T-helper 17 cell (primary cell): ENCODE measurements at regions not wholly inside any gene's neighbourhood (a gene's known extent, or its start where the extent isn't known, plus 50 kb on each side); places are given as distances from the start of the nearest gene placed in this dataset.

Experiments
- ATAC-seq: fragments of 150-1000 bp; cut with Tn5 transposase; 2 replicates; pipeline ENCODE4 v1.10.0; 2021; ENCODE audit warnings: mild to moderate bottlenecking, moderate library complexity
- DNase-seq, 3 donors: peaks; one replicate each; pipeline versions ENCODE4 v3.0.0 to v3.0.0-alpha.2; 2020 to 2021
- H3K9me3 ChIP-seq: one replicate; pipeline ENCODE4 v1.7.0; 2013; ENCODE audit warnings: low read length, mild to moderate bottlenecking; ENCODE audit not compliant: control insufficient read depth, poor library complexity, severe bottlenecking
- H3K27ac Mint-ChIP-seq: one replicate; pipeline ENCODE4 v1.8.0; 2022; ENCODE audit warnings: mild to moderate bottlenecking, moderate library complexity, mixed read lengths
- H3K27me3 Mint-ChIP-seq: one replicate; pipeline ENCODE4 v1.8.0; 2022; ENCODE audit warnings: mixed read lengths
- H3K36me3 Mint-ChIP-seq: one replicate; pipeline ENCODE4 v1.8.0; 2022; ENCODE audit warnings: low read depth, mixed read lengths
- H3K4me1 Mint-ChIP-seq: one replicate; pipeline ENCODE4 v1.8.0; 2022; ENCODE audit warnings: mild to moderate bottlenecking, mixed read lengths
- H3K4me3 Mint-ChIP-seq: one replicate; pipeline ENCODE4 v1.8.0; 2022; ENCODE audit warnings: mild to moderate bottlenecking, moderate library complexity, mixed read lengths

- DNase-seq (no peak), ATAC-seq (no peak)
- Mint-ChIP-seq H3K36me3 (no peaks in the 10 kb centered on the region), H3K27ac (no peak overlapping the region), H3K27me3 (peaks cover 44% of the 10 kb centered on the region), H3K4me3 (no peak overlapping the region), H3K4me1 (no peaks in the 10 kb centered on the region)
- H3K9me3 ChIP-seq, result no peaks in the 10 kb centered on the region
Measured at GRCh38 chr15:61725251-61725650, 335.0 kb downstream of the VPS13C start.

DNA sequence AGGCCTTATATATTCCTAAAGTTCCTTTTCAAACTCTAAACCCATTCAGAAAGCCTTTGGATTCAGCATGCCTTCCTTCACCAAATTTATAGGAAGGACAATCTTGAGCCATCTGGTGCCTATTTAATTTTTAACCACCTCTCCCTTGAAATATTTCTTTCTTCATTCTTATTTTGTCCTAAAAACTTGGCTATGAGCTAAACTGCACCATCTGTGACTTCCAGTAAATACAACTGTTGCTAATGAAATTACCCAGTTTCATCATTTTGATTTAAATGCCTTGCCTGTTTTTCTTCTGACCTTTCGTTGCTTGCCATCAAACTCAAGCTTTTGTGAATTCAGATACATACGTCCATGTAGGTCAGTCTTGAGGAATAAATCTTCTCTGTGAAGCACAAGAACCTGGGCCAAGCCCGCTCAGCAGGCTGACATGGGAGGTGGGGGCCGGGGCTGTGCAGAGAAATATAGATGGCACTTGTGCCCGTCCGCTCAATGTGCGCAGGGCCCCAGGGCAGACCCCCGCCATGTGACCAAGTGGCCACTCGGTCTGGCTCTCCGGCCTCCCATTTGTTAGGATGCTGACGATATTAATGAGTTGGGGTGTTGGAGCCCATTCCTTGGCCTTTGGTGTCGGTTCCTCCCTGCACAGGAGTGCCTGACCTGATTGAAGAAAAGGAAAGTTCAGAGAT, 335.9 kb downstream of the VPS13C start:
- Mint-ChIP-seq H3K4me1 (no peaks in the 10 kb centered on the region), H3K27ac (no peak overlapping the region), H3K4me3 (no peak overlapping the region), H3K36me3 (no peaks in the 10 kb centered on the region), H3K27me3 (peaks cover 47% of the 10 kb centered on the region)
- ATAC-seq (no peak), DNase-seq (no peak)
- H3K9me3 ChIP-seq, result no peaks in the 10 kb centered on the region

- ATAC-seq (no peak), DNase-seq (no peak)
- H3K9me3 ChIP-seq, result no peaks in the 10 kb centered on the region
- no peak overlapping the region for H3K27ac Mint-ChIP-seq
- no peaks in the 10 kb centered on the region for H3K4me1 Mint-ChIP-seq
- H3K36me3 Mint-ChIP-seq, result no peaks in the 10 kb centered on the region
- H3K27me3 Mint-ChIP-seq, result peaks cover 51% of the 10 kb centered on the region
- no peak overlapping the region for H3K4me3 Mint-ChIP-seq
Measured at GRCh38 chr15:61721418-61721817, 338.8 kb downstream of the VPS13C start.

DNA sequence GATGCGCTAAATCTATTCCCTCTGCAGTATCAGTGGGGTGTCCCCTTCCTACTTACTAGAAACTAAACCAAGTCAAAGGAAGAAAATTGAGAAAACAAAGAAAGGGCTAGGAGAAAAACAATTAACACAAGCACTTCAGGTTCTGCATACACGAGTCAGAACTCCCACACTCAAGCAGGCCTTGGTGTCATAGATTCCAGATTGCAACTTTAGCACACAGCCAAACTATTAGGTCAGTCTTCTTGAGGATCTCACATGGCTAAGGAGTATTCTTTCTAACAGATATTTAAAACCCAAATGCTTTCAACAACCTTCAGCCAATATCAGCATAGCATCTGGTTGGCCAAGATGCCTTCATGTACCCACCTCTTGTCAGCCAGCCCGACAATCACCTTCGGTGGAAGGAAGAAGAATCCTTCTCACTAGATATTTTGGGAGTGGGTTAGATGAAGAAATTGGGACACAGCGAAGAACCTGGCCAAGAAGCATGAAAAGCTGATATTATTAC, 340.0 kb downstream of the VPS13C start:
- ATAC-seq (no peak), DNase-seq (no peak)
- Mint-ChIP-seq H3K4me3 (no peak overlapping the region), H3K4me1 (no peaks in the 10 kb centered on the region), H3K36me3 (no peaks in the 10 kb centered on the region), H3K27me3 (peaks cover 48% of the 10 kb centered on the region), H3K27ac (no peak overlapping the region)
- no peaks in the 10 kb centered on the region for H3K9me3 ChIP-seq

GRCh38 chr15:61715082-61715481, 345.2 kb downstream of the VPS13C start:
- Mint-ChIP-seq H3K27ac (no peak overlapping the region), H3K27me3 (peaks cover 42% of the 10 kb centered on the region), H3K4me1 (no peaks in the 10 kb centered on the region), H3K4me3 (no peak overlapping the region), H3K36me3 (no peaks in the 10 kb centered on the region)
- no peak for ATAC-seq
- no peaks in the 10 kb centered on the region for H3K9me3 ChIP-seq
- no peak for DNase-seq

GRCh38 chr15:61712129-61712759, 348.0 kb downstream of the VPS13C start:
- Mint-ChIP-seq H3K4me1 (no peaks in the 10 kb centered on the region), H3K4me3 (no peak overlapping the region), H3K27ac (no peak overlapping the region), H3K36me3 (no peaks in the 10 kb centered on the region), H3K27me3 (peaks cover 21% of the 10 kb centered on the region)
- DNase-seq (no peak), ATAC-seq (no peak)
- no peaks in the 10 kb centered on the region for H3K9me3 ChIP-seq

DNA sequence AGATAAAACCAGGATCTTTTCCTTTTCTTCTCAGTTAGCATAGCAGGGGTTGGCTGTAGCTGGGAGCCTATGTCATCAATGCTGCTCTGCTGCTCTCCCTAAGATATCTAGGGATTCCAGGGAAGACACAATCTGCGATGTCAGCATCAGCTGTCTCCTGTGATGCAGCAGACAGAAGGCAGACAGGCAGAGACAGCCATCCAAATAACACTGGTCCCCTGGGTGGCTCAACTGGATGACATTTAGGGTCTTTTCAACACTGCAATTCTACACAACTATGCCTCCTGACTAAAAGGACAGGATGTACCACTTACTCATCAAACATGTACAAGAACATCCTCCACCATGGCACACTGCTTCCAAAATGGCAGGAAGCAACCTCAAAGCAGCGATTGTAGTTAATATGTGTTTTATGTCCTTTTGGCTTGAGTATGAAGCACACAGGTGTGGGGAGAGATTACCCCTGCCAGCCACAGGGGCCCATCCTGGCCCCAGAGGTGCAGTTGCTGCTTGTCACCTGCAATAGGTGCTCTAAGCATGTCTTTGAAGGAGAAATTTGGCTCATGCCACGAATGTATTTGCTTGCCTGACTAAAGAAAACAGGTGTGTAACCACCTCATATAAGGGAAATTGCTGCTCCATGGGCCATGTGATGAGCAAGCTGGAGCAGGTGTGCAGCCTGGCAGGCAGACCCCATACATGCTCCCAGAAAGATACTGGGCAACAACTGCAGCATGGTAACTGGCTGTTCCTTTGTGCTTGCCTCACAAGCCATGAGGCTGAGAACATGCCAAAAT, 357.8 kb downstream of the VPS13C start:
- H3K9me3 ChIP-seq, result no peaks in the 10 kb centered on the region
- Mint-ChIP-seq H3K4me3 (no peak overlapping the region), H3K27me3 (peaks cover 37% of the 10 kb centered on the region), H3K36me3 (peaks cover under 1% of the 10 kb centered on the region), H3K4me1 (no peaks in the 10 kb centered on the region), H3K27ac (no peak overlapping the region)
- DNase-seq (no peak), ATAC-seq (no peak)

DNA sequence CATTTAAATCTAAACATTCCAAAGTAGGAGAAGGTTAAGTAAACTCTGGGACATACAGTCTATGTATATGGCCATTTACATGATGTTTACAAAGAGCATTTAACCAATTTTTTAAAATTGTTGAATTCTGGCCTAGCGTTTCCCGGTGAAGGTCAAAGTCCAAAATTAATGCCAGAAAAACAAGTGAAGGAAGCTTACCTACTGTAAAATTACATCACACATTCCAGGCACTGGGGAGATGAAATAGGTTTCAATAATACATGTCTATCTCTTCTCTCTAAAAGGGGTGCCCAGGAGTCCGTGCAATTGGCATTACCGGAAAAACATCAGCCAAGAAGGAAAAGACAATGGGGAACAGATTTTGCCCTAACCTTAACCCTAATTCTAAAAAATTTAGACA, 358.8 kb downstream of the VPS13C start:
- no peaks in the 10 kb centered on the region for H3K9me3 ChIP-seq
- H3K27ac Mint-ChIP-seq, result no peak overlapping the region
- no peak for DNase-seq
- ATAC-seq, result no peak
- H3K27me3 Mint-ChIP-seq, result peaks cover 39% of the 10 kb centered on the region
- H3K4me1 Mint-ChIP-seq, result no peaks in the 10 kb centered on the region
- H3K36me3 Mint-ChIP-seq, result peaks cover 2% of the 10 kb centered on the region
- no peak overlapping the region for H3K4me3 Mint-ChIP-seq

GRCh38 chr15:61700803-61701202, 359.4 kb downstream of the VPS13C start:
- no peaks in the 10 kb centered on the region for H3K9me3 ChIP-seq
- Mint-ChIP-seq H3K27me3 (peaks cover 37% of the 10 kb centered on the region), H3K4me3 (no peak overlapping the region), H3K36me3 (peaks cover 2% of the 10 kb centered on the region), H3K27ac (no peak overlapping the region), H3K4me1 (no peaks in the 10 kb centered on the region)
- DNase-seq (no peak), ATAC-seq (no peak)

- ATAC-seq, result no peak
- no peaks in the 10 kb centered on the region for H3K4me1 Mint-ChIP-seq
- peaks cover 52% of the 10 kb centered on the region for H3K27me3 Mint-ChIP-seq
- H3K27ac Mint-ChIP-seq, result no peak overlapping the region
- no peak for DNase-seq
- H3K36me3 Mint-ChIP-seq, result peaks cover 2% of the 10 kb centered on the region
- no peak overlapping the region for H3K4me3 Mint-ChIP-seq
- no peaks in the 10 kb centered on the region for H3K9me3 ChIP-seq
Measured at GRCh38 chr15:61697796-61698195, 362.5 kb downstream of the VPS13C start.

DNA sequence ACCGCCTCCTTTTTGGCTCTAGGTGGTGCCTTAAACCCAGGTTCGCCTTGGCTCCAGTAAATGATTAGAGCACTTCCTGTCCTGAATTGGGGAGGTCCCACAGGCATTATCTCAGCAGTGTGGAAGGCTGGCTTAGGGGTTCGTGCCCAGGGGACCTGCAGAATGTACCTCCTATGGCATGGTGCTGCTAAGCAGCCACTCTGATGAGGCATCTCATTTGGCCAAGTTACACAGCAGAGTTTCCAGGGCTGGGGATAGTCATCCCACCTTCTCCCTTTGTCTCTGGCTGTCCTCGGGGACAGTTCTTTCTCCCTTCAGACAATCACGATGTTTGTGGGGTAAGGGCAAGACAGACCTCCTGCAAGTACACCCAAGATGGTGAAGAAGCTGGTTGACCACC, 371.2 kb downstream of the VPS13C start:
- H3K27me3 Mint-ChIP-seq, result peaks cover 34% of the 10 kb centered on the region
- H3K36me3 Mint-ChIP-seq, result no peaks in the 10 kb centered on the region
- no peaks in the 10 kb centered on the region for H3K9me3 ChIP-seq
- no peak overlapping the region for H3K4me3 Mint-ChIP-seq
- no peak overlapping the region for H3K27ac Mint-ChIP-seq
- no peaks in the 10 kb centered on the region for H3K4me1 Mint-ChIP-seq
- no peak for ATAC-seq
- no peak for DNase-seq

- Mint-ChIP-seq H3K27ac (no peak overlapping the region), H3K27me3 (peaks cover 28% of the 10 kb centered on the region), H3K4me1 (no peaks in the 10 kb centered on the region), H3K36me3 (no peaks in the 10 kb centered on the region), H3K4me3 (no peak overlapping the region)
- no peaks in the 10 kb centered on the region for H3K9me3 ChIP-seq
- DNase-seq, result no peak
- no peak for ATAC-seq
Measured at GRCh38 chr15:61687651-61688050, 372.6 kb downstream of the VPS13C start.

GRCh38 chr15:61687124-61687523, 373.1 kb downstream of the VPS13C start:
- no peak overlapping the region for H3K27ac Mint-ChIP-seq
- H3K4me1 Mint-ChIP-seq, result no peaks in the 10 kb centered on the region
- H3K36me3 Mint-ChIP-seq, result no peaks in the 10 kb centered on the region
- H3K4me3 Mint-ChIP-seq, result no peak overlapping the region
- H3K27me3 Mint-ChIP-seq, result peaks cover 28% of the 10 kb centered on the region
- no peak for ATAC-seq
- no peaks in the 10 kb centered on the region for H3K9me3 ChIP-seq
- DNase-seq, result no peak
